Loucy (cell line): ENCODE measurements at regions not wholly inside any gene's neighbourhood (a gene's known extent, or its start where the extent isn't known, plus 50 kb on each side); places are given as distances from the start of the nearest gene placed in this dataset.

Experiments used
- H2AFZ ChIP-seq: fragments of 200-600 bp; sonication (generic); 2 replicates; pipeline ENCODE4 v1.6.0; 2016; ENCODE audit warnings: antibody characterized with exemption, mild to moderate bottlenecking, low read length, moderate library complexity
- H3F3A ChIP-seq: fragments of 200-600 bp; 2 replicates; pipeline ENCODE4 v1.6.0; 2016; ENCODE audit warnings: antibody characterized with exemption, low read depth, mild to moderate bottlenecking
- H3K27me3 ChIP-seq: fragments of 200-600 bp; sonication (generic); 2 replicates; pipeline ENCODE4 v1.6.1; 2014; ENCODE audit warnings: low read length, mild to moderate bottlenecking; ENCODE audit not compliant: insufficient read depth, poor library complexity, severe bottlenecking
- H3K36me3 ChIP-seq: fragments of 200-600 bp; sonication (generic); 2 replicates; pipeline ENCODE4 v1.6.1; 2016; ENCODE audit warnings: low read length; ENCODE audit not compliant: insufficient read depth
- H3K4me1 ChIP-seq: fragments of 200-600 bp; sonication (generic); 2 replicates; pipeline ENCODE4 v1.5.1; 2014; ENCODE audit warnings: low read length, mild to moderate bottlenecking; ENCODE audit not compliant: insufficient read depth, poor library complexity, severe bottlenecking
- H3K4me2 ChIP-seq: fragments of 200-600 bp; sonication (generic); 2 replicates; pipeline ENCODE4 v1.6.0; 2014; ENCODE audit warnings: antibody characterized with exemption, low read length, low read depth, mild to moderate bottlenecking; ENCODE audit not compliant: poor library complexity, severe bottlenecking
- H3K4me3 ChIP-seq: fragments of 200-600 bp; sonication (generic); 2 replicates; pipeline ENCODE4 v1.5.1; 2014; ENCODE audit warnings: low read length, mild to moderate bottlenecking, mixed read lengths; ENCODE audit not compliant: poor library complexity, severe bottlenecking
- H3K79me2 ChIP-seq: fragments of 200-600 bp; sonication (generic); 2 replicates; pipeline ENCODE4 v1.6.1; 2014; ENCODE audit warnings: low read length; ENCODE audit not compliant: insufficient read depth
- H3K9ac ChIP-seq: fragments of 200-600 bp; sonication (generic); 2 replicates; pipeline ENCODE4 v1.6.0; 2014; ENCODE audit warnings: mild to moderate bottlenecking, low read depth, low read length, moderate library complexity; ENCODE audit not compliant: poor library complexity, severe bottlenecking
- H3K9me2 ChIP-seq: fragments of 200-600 bp; sonication (generic); replicated peaks from 2 replicates; pipeline ENCODE4 v1.6.1; 2016; ENCODE audit warnings: low read depth, low read length, mixed read lengths
- H3K9me3 ChIP-seq: fragments of 200-600 bp; sonication (generic); 2 replicates; pipeline ENCODE4 v1.6.1; 2014; ENCODE audit warnings: mild to moderate bottlenecking, antibody characterized with exemption, low read length, low read depth; ENCODE audit not compliant: insufficient read depth
- H4K20me1 ChIP-seq: fragments of 200-600 bp; sonication (generic); 2 replicates; pipeline ENCODE4 v1.6.0; 2014; ENCODE audit warnings: antibody characterized with exemption, low read length, mild to moderate bottlenecking; ENCODE audit not compliant: insufficient read depth, poor library complexity, severe bottlenecking
- CTCF ChIP-seq: fragments of 200-600 bp; sonication (generic); conservative IDR thresholded peaks from 2 replicates; pipeline ENCODE4 v1.5.1; 2014; ENCODE audit warnings: mild to moderate bottlenecking, antibody characterized with exemption, low read length
- EZH2phosphoT487 ChIP-seq: fragments of 200-600 bp; IDR thresholded peaks from 2 replicates; pipeline ENCODE4 v1.6.1; 2018; ENCODE audit warnings: antibody characterized with exemption, mild to moderate bottlenecking, moderate library complexity, borderline replicate concordance

DNA sequence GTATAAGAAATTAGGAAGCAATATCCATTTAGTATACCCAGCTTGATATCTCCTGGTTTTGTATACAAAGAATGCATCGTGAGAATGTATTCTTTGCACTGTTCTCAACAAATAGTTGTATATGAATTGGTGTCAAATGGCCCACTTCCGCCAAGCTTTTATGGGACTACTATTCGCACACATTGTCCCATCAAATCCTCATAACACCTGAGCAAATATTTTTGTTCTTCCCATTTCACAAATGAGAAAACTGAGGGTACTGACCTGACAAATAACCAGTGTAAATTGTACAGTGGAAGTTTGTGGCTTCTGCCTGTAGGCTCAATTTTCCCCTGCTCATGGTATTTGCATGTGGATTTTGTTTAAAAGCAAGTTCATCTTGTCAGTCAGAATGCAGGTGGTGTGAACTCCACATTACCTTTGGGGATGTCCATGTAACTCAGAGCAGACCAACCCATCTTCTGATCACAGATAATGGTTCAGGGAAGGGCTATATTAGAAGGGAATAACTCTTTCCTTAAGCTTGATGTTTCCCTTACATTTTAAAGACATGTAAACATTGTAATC, 51.5 kb upstream of the FAM241A start:
- no peaks in the 10 kb centered on the region for H3F3A ChIP-seq
- H3K9ac ChIP-seq = no peak overlapping the region
- H3K4me1 ChIP-seq = no peaks in the 10 kb centered on the region
- H3K9me3 ChIP-seq = no peaks in the 10 kb centered on the region
- H3K27me3 ChIP-seq = no peaks in the 10 kb centered on the region
- no peak overlapping the region for H3K4me3 ChIP-seq
- no peaks in the 10 kb centered on the region for H4K20me1 ChIP-seq
- H3K4me2 ChIP-seq = no peak overlapping the region
- TF ChIP-seq EZH2phosphoT487 (no peak), CTCF (no peak)
- H3K36me3 ChIP-seq = no peaks in the 10 kb centered on the region
- no peak overlapping the region for H2AFZ ChIP-seq
- H3K9me2 ChIP-seq = no peaks in the 10 kb centered on the region
- H3K79me2 ChIP-seq = no peaks in the 10 kb centered on the region

GRCh38 chr4:112094330-112094729, 50.9 kb upstream of the FAM241A start:
- Histone ChIP-seq H3K9me2 (no peaks in the 10 kb centered on the region), H3K79me2 (no peaks in the 10 kb centered on the region), H4K20me1 (no peaks in the 10 kb centered on the region), H2AFZ (no peak overlapping the region), H3K4me3 (no peak overlapping the region), H3K9ac (no peak overlapping the region), H3F3A (no peaks in the 10 kb centered on the region), H3K4me1 (no peaks in the 10 kb centered on the region), H3K9me3 (no peaks in the 10 kb centered on the region), H3K27me3 (no peaks in the 10 kb centered on the region), H3K4me2 (no peak overlapping the region), H3K36me3 (no peaks in the 10 kb centered on the region)
- no peak for TF ChIP-seq CTCF
- TF ChIP-seq EZH2phosphoT487 = no peak
